ENCODE measurements at regions not wholly inside any gene's neighbourhood (a gene's known extent, or its start where the extent isn't known, plus 50 kb on each side); places are given as distances from the start of the nearest gene placed in this dataset.

DNA sequence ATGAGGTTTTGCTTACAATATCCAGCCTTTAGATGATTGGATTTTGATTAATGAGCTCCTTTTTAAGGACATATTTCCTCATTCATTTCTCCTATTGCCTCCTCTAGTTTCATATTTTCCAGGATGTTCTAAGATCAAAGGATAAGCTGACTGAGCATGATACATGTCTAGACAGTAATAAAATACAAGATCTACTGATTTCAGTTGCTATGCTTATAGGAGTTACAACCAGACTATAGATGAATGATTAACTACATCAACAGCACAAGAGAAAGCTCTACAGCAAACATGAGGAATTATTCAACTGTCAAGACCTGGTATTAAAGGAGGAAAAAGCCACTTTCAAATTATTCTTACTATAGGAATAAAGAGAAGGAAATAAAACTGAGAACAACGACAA lies 85.0 kb upstream of the LINC00305 start:
- FAIRE-seq (no peak), DNase-seq (ENCODE audit: low read depth) (no peak)
- Histone ChIP-seq H3K36me3 (ENCODE audit: control insufficient read depth, insufficient read depth, low read length) (no peaks in the 10 kb centered on the region), H3K4me3 (ENCODE audit: low read depth, low read length) (no peak overlapping the region), H3K27me3 (ENCODE audit: control insufficient read depth, insufficient read depth, low read length) (no peaks in the 10 kb centered on the region)
- TF ChIP-seq CTCF (IDR thresholded peaks at IDR 0.05; ENCODE audit: insufficient read depth, low read length, severe bottlenecking), result no peak

GRCh38 chr18:64220941-64221340 lies 72.1 kb upstream of the LINC00305 start:
- Histone ChIP-seq H3K27me3 (ENCODE audit: control insufficient read depth, insufficient read depth, low read length) (no peaks in the 10 kb centered on the region), H3K4me3 (ENCODE audit: low read depth, low read length) (no peak overlapping the region), H3K36me3 (ENCODE audit: control insufficient read depth, insufficient read depth, low read length) (no peaks in the 10 kb centered on the region)
- no peak for DNase-seq (ENCODE audit: low read depth)
- FAIRE-seq, result no peak
- TF ChIP-seq CTCF (IDR thresholded peaks at IDR 0.05; ENCODE audit: insufficient read depth, low read length, severe bottlenecking), result no peak

GRCh38 chr18:64219517-64219916 lies 70.6 kb upstream of the LINC00305 start:
- TF ChIP-seq CTCF (IDR thresholded peaks at IDR 0.05; ENCODE audit: insufficient read depth, low read length, severe bottlenecking), result no peak
- Histone ChIP-seq H3K4me3 (ENCODE audit: low read depth, low read length) (no peak overlapping the region), H3K27me3 (ENCODE audit: control insufficient read depth, insufficient read depth, low read length) (no peaks in the 10 kb centered on the region), H3K36me3 (ENCODE audit: control insufficient read depth, insufficient read depth, low read length) (no peaks in the 10 kb centered on the region)
- FAIRE-seq, result no peak
- no peak for DNase-seq (ENCODE audit: low read depth)

DNA sequence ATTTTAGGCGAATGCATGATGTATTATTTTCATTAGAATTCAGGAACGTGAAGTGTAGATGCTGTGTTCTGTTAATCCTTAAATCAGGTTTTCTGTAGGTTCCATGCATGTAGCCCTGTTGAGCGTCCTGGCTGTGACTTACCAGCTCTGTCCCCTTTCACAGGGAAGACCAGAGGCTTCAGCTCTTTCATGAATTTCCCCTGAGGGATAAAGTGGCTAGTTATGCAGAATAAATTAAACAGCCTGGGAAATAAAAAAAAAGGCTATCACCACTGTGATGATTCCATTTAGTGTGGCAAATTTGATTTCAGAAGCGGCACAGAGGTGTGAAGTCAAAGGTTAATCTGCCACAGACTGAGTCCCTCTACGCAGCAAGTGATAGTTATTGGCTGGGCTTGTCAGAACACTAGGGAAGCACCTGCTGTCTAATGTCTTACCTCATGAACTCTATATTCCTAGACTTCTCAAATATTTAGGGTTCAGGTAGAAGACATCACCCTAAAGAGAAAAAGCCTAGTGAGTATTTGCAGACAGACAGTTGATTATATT lies 61.6 kb upstream of the LINC00305 start:
- no peaks in the 10 kb centered on the region for H3K36me3 ChIP-seq (ENCODE audit: control insufficient read depth, insufficient read depth, low read length)
- no peak for FAIRE-seq
- DNase-seq (ENCODE audit: low read depth), result no peak

GRCh38 chr18:64208516-64208915 lies 59.6 kb upstream of the LINC00305 start:
- H3K4me3 ChIP-seq (ENCODE audit: low read depth, low read length), result no peak overlapping the region
- no peaks in the 10 kb centered on the region for H3K27me3 ChIP-seq (ENCODE audit: control insufficient read depth, insufficient read depth, low read length)
- TF ChIP-seq CTCF (IDR thresholded peaks at IDR 0.05; ENCODE audit: insufficient read depth, low read length, severe bottlenecking), result no peak
- DNase-seq (ENCODE audit: low read depth) (no peak), FAIRE-seq (no peak)
- no peaks in the 10 kb centered on the region for H3K36me3 ChIP-seq (ENCODE audit: control insufficient read depth, insufficient read depth, low read length)

More for the DNA sequence above, 61.6 kb upstream of the LINC00305 start:
- Histone ChIP-seq H3K27me3 (ENCODE audit: control insufficient read depth, insufficient read depth, low read length) (no peaks in the 10 kb centered on the region), H3K4me3 (ENCODE audit: low read depth, low read length) (no peak overlapping the region)
- TF ChIP-seq CTCF (IDR thresholded peaks at IDR 0.05; ENCODE audit: insufficient read depth, low read length, severe bottlenecking), result no peak

GRCh38 chr18:64207820-64208219 lies 58.9 kb upstream of the LINC00305 start:
- H3K36me3 ChIP-seq (ENCODE audit: control insufficient read depth, insufficient read depth, low read length), result no peaks in the 10 kb centered on the region
- FAIRE-seq (no peak), DNase-seq (ENCODE audit: low read depth) (no peak)
- H3K4me3 ChIP-seq (ENCODE audit: low read depth, low read length), result no peak overlapping the region
- TF ChIP-seq CTCF (IDR thresholded peaks at IDR 0.05; ENCODE audit: insufficient read depth, low read length, severe bottlenecking), result no peak
- no peaks in the 10 kb centered on the region for H3K27me3 ChIP-seq (ENCODE audit: control insufficient read depth, insufficient read depth, low read length)

Measured in bronchial epithelial cell (primary cell).